Left ventricle myocardium inferior (tissue), 1 donor: ENCODE measurements at regions not wholly inside any gene's neighbourhood (a gene's known extent, or its start where the extent isn't known, plus 50 kb on each side); places are given as distances from the start of the nearest gene placed in this dataset.
"Not testable (repeated sequence)": the region's sequence is repeated elsewhere in the genome, so short reads cannot be mapped to it uniquely, and the experiment has no call there.

Source experiments
- DNase-seq: peaks from one replicate; pipeline ENCODE4 v3.0.0-alpha.2; 2020
- H3K27ac ChIP-seq: fragments of 200-600 bp; replicated peaks from 2 replicates; pipeline ENCODE4 v1.8.0; 2021
- H3K27me3 ChIP-seq: fragments of 200-600 bp; 2 replicates; pipeline ENCODE4 v1.8.0; 2021; ENCODE audit warnings: low read depth
- H3K36me3 ChIP-seq: fragments of 200-600 bp; 2 replicates; pipeline ENCODE4 v1.8.0; 2021
- H3K4me1 ChIP-seq: fragments of 200-600 bp; 2 replicates; pipeline ENCODE4 v1.8.0; 2021
- H3K4me3 ChIP-seq: fragments of 200-600 bp; 2 replicates; pipeline ENCODE4 v1.8.0; 2021; ENCODE audit warnings: mild to moderate bottlenecking, moderate library complexity
- H3K9me3 ChIP-seq: fragments of 200-600 bp; replicated peaks from 2 replicates; pipeline ENCODE4 v1.8.0; 2021
- CTCF ChIP-seq: fragments of 200-600 bp; IDR thresholded peaks from 2 replicates; pipeline ENCODE4 v1.8.0; 2021; ENCODE audit warnings: antibody characterized with exemption, mild to moderate bottlenecking, borderline replicate concordance
- intact Hi-C: fragments of 100-400 bp; cut with micrococcal nuclease; formaldehyde crosslinking; loops from one replicate; pipeline ENCODE4 v1.11.0; 2022
- donor health status: DM: no; HTN: yes; CAD: no; lungs with severe emphysema.

- peak overlapping the region; percentile 49 for H3K27ac ChIP-seq
- no peak for DNase-seq
- intact Hi-C loops: no loop called here
- no peaks in the 10 kb centered on the region for H3K27me3 ChIP-seq
- no peaks in the 10 kb centered on the region for H3K9me3 ChIP-seq
- TF ChIP-seq CTCF: no peak
- H3K4me1 ChIP-seq: peaks cover 41% of the 10 kb centered on the region
- H3K4me3 ChIP-seq: no peak overlapping the region
- no peaks in the 10 kb centered on the region for H3K36me3 ChIP-seq
Measured at GRCh38 chr3:29181872-29182271, 99.0 kb upstream of the RBMS3 start.

- H3K9me3 ChIP-seq, DNase-seq, H3K27me3 ChIP-seq, intact Hi-C loops, H3K36me3 ChIP-seq: not testable (repeated sequence)
- Histone ChIP-seq H3K4me3 (peak overlapping the region; percentile 24), H3K4me1 (peaks cover 43% of the 10 kb centered on the region), H3K27ac (peak overlapping the region; percentile 49)
Measured at GRCh38 chr3:29182828-29183227, 98.0 kb upstream of the RBMS3 start.

GRCh38 chr3:29183346-29184087 lies 97.4 kb upstream of the RBMS3 start:
- intact Hi-C loops: no loop called here
- H3K4me1 ChIP-seq: peaks cover 40% of the 10 kb centered on the region
- no peak overlapping the region for H3K4me3 ChIP-seq
- DNase-seq: no peak
- H3K27ac ChIP-seq: no peak overlapping the region
- TF ChIP-seq CTCF: no peak
- no peaks in the 10 kb centered on the region for H3K9me3 ChIP-seq
- no peaks in the 10 kb centered on the region for H3K36me3 ChIP-seq
- H3K27me3 ChIP-seq: no peaks in the 10 kb centered on the region

- intact Hi-C loops: no loop called here
- H3K36me3 ChIP-seq: no peaks in the 10 kb centered on the region
- no peak for DNase-seq
Measured at GRCh38 chr3:29185706-29186105, 95.2 kb upstream of the RBMS3 start.

GRCh38 chr3:29186131-29186599 lies 94.7 kb upstream of the RBMS3 start:
- Histone ChIP-seq H3K4me1 (peaks cover 25% of the 10 kb centered on the region), H3K9me3 (no peaks in the 10 kb centered on the region), H3K4me3 (no peak overlapping the region), H3K36me3 (no peaks in the 10 kb centered on the region), H3K27ac (no peak overlapping the region), H3K27me3 (no peaks in the 10 kb centered on the region)
- intact Hi-C loops: no loop called here
- TF ChIP-seq CTCF: no peak
- no peak for DNase-seq

More at GRCh38 chr3:29185706-29186105, 95.2 kb upstream of the RBMS3 start:
- H3K27me3 ChIP-seq: no peaks in the 10 kb centered on the region
- no peak for TF ChIP-seq CTCF
- peaks cover 28% of the 10 kb centered on the region for H3K4me1 ChIP-seq
- H3K4me3 ChIP-seq: no peak overlapping the region
- no peak overlapping the region for H3K27ac ChIP-seq
- H3K9me3 ChIP-seq: no peaks in the 10 kb centered on the region

- Histone ChIP-seq H3K27ac (no peak overlapping the region), H3K27me3 (no peaks in the 10 kb centered on the region), H3K4me3 (no peak overlapping the region), H3K4me1 (peaks cover 16% of the 10 kb centered on the region), H3K36me3 (no peaks in the 10 kb centered on the region), H3K9me3 (no peaks in the 10 kb centered on the region)
- intact Hi-C loops: no loop called here
- no peak for DNase-seq
- TF ChIP-seq CTCF: no peak
Measured at GRCh38 chr3:29186982-29187725, 93.7 kb upstream of the RBMS3 start.
